ENCODE measurements at regions not wholly inside any gene's neighbourhood (a gene's known extent, or its start where the extent isn't known, plus 50 kb on each side); places are given as distances from the start of the nearest gene placed in this dataset.

- Mint-ChIP-seq H3K9me3 (no peaks in the 10 kb centered on the region), H3K4me3 (no peak overlapping the region), H3K4me1 (peaks cover 10% of the 10 kb centered on the region), H3K36me3 (no peaks in the 10 kb centered on the region), H3K27ac (peak overlapping the region; percentile 22)
- ATAC-seq (peak; percentile 51), DNase-seq (ENCODE audit: low spot score in 2 of 2) (no peak)
These were observed 50.5 kb upstream of the STARD3NL start for GRCh38 chr7:38127216-38128207.

All from stimulated activated effector memory CD8-positive, alpha-beta T cell treated with anti-CD3 and anti-CD28 coated beads, Interleukin-12 subunit alpha, Interleukin-12 subunit beta, amount 100 ng/mL, for 72 hours (primary cell).